VCaP (cell line): ENCODE measurements at regions not wholly inside any gene's neighbourhood (a gene's known extent, or its start where the extent isn't known, plus 50 kb on each side); places are given as distances from the start of the nearest gene placed in this dataset.

ENCODE experiments used
- H3K27ac ChIP-seq: fragments of 450-650 bp; 2 replicates; pipeline ENCODE4 v1.5.1; 2017
- CTCF ChIP-seq: fragments of 450-650 bp; conservative IDR thresholded peaks from 2 replicates; pipeline ENCODE4 v1.5.1; 2017; ENCODE audit warnings: mild to moderate bottlenecking, moderate library complexity

- no peak overlapping the region for H3K27ac ChIP-seq
- TF ChIP-seq CTCF = no peak
Measured at GRCh38 chr6:140970485-140970884, 1162.2 kb upstream of the GJE1 start.

DNA sequence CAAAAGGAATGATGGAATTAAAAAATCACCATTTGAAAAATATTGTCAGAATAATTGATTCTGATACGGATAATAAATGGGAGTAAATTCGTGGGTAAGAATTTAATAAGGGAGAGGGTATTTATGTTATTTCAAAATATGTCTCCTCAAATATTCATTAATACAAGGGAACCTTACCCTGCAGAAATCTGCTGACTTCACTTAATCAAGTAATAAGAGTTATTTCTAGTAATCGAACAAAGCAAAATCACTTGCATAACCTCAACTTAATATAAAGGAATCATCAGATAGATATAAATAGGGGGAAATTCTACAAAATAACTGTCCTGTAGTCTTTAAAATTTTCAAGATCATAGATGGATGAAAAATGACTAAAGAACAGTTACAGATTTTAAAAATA, 1164.7 kb upstream of the GJE1 start:
- TF ChIP-seq CTCF = no peak

GRCh38 chr6:140966676-140967075, 1166.0 kb upstream of the GJE1 start:
- no peak overlapping the region for H3K27ac ChIP-seq
- no peak for TF ChIP-seq CTCF

More for the DNA sequence above, 1164.7 kb upstream of the GJE1 start:
- H3K27ac ChIP-seq = no peak overlapping the region

- peak overlapping the region; percentile 6; the same call in 1 of the 2 replicates for H3K27ac ChIP-seq
Measured at GRCh38 chr6:140960566-140960965, 1172.2 kb upstream of the GJE1 start.

DNA sequence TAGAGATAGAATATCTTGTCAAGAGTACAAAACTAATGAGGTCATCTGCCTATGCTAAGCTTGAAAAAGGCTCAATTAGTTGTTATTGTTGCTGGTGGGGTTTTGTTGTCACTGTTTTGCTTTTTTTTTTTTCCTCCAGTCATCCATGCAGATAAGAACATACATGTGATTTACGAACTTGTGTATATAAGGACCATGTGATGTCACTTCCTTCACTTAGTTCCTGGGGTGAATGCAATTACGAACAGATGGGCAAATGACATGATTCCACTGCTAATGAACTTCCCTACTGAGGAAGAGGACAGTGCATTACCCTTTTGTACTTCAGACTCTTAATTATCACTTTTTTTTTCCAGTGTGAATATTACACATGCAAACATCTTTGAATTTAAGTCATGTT, 1175.3 kb upstream of the GJE1 start:
- no peak overlapping the region for H3K27ac ChIP-seq
- TF ChIP-seq CTCF = no peak

More at GRCh38 chr6:140960566-140960965, 1172.2 kb upstream of the GJE1 start:
- no peak for TF ChIP-seq CTCF

DNA sequence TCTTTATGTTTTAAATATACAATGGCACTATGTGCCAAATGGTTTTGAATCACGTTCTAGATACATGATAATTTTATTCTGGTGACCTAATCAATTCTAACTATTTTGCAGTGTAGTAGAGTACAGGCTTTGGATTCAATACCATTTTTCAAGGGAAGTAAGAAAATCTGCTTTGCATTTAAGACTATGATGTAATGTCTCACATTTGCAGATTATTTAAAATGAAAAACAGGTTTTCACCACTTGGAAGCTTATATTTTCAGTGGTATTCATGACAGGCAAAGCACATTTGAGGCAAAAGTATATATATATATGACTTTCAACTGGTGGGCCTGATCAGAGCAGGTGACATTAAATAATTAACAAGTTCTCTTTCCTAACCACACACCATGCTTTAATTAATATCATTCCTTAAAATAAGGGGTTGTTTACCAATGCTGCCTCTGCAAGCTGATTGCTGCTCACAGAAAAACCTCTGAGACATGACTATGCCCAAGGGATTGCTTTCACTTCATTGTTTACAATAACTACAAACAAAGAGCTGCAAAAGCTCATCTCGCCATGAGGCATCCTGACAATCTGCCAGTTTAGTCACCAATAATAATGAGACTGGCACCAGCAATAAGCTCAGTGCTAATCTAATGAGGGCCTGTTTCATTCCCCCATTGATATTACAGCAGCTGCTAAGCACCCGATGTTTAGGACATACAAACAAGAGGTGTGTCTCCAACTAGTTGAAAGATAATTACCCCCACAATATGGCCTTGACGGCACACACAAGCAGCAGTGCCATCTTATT, 1176.0 kb upstream of the GJE1 start:
- no peak overlapping the region for H3K27ac ChIP-seq
- TF ChIP-seq CTCF = no peak

- no peak overlapping the region for H3K27ac ChIP-seq
- TF ChIP-seq CTCF = no peak
Measured at GRCh38 chr6:140940251-140940925, 1192.3 kb upstream of the GJE1 start.
